SU-DHL-6 (cell line): ENCODE measurements at regions not wholly inside any gene's neighbourhood (a gene's known extent, or its start where the extent isn't known, plus 50 kb on each side); places are given as distances from the start of the nearest gene placed in this dataset.

ENCODE experiments used
- H2AFZ ChIP-seq: fragments of 200-600 bp; sonication (generic); 2 replicates; pipeline ENCODE4 v1.6.1; 2014; ENCODE audit warnings: low read depth, mild to moderate bottlenecking, moderate library complexity, mixed read lengths, antibody characterized with exemption, low read length; ENCODE audit not compliant: severe bottlenecking
- H3F3A ChIP-seq: fragments of 200-600 bp; shearing (Covaris generic); 2 replicates; pipeline ENCODE4 v1.6.0; 2016; ENCODE audit warnings: antibody characterized with exemption, mild to moderate bottlenecking; ENCODE audit not compliant: insufficient read depth
- H3K27ac ChIP-seq: fragments of 200-600 bp; sonication (generic); 2 replicates; pipeline ENCODE4 v1.5.1; 2016; ENCODE audit warnings: low read depth, mild to moderate bottlenecking, low read length, moderate library complexity, mixed read lengths
- H3K27me3 ChIP-seq: fragments of 200-600 bp; sonication (generic), shearing (Covaris generic); 2 replicates; pipeline ENCODE4 v1.6.0; 2014; ENCODE audit warnings: mild to moderate bottlenecking, low read length
- H3K36me3 ChIP-seq: fragments of 200-600 bp; sonication (generic); 2 replicates; pipeline ENCODE4 v1.6.1; 2014; ENCODE audit warnings: mild to moderate bottlenecking, low read length, mixed read lengths
- H3K4me2 ChIP-seq: fragments of 300-600, 200-600 bp; shearing (Covaris generic), sonication (generic); 2 replicates; pipeline ENCODE4 v1.6.0; 2014; ENCODE audit warnings: low read length, low read depth, mild to moderate bottlenecking; ENCODE audit not compliant: poor library complexity, severe bottlenecking
- H3K4me3 ChIP-seq: fragments of 200-600 bp; sonication (generic); 2 replicates; pipeline ENCODE4 v1.5.1; 2014; ENCODE audit warnings: antibody characterized with exemption, low read length, mild to moderate bottlenecking, mixed read lengths; ENCODE audit not compliant: insufficient read depth, poor library complexity, severe bottlenecking
- H3K79me2 ChIP-seq: fragments of 200-600 bp; sonication (generic); 2 replicates; pipeline ENCODE4 v1.6.1; 2014; ENCODE audit warnings: mild to moderate bottlenecking, low read length, moderate library complexity; ENCODE audit not compliant: insufficient read depth
- H3K9ac ChIP-seq: fragments of 200-600 bp; sonication (generic); 2 replicates; pipeline ENCODE4 v1.7.0; 2014; ENCODE audit warnings: mild to moderate bottlenecking, low read length
- H3K9me2 ChIP-seq: fragments of 200-600 bp; sonication (generic); replicated peaks from 2 replicates; pipeline ENCODE4 v1.6.1; 2014; ENCODE audit warnings: low read length; ENCODE audit not compliant: insufficient read depth
- H3K9me3 ChIP-seq: fragments of 200-600 bp; sonication (generic); 2 replicates; pipeline ENCODE4 v1.6.1; 2014; ENCODE audit warnings: low read length, mixed read lengths; ENCODE audit not compliant: insufficient read depth
- H4K20me1 ChIP-seq: fragments of 200-600 bp; sonication (generic); 2 replicates; pipeline ENCODE4 v1.6.1; 2014; ENCODE audit warnings: low read depth, mild to moderate bottlenecking, antibody characterized with exemption, low read length, moderate library complexity, mixed read lengths
- EZH2phosphoT487 ChIP-seq: fragments of 200-600 bp; sonication (generic), shearing (Covaris generic); conservative IDR thresholded peaks from 2 replicates; pipeline ENCODE4 v1.6.1; 2018; ENCODE audit warnings: mild to moderate bottlenecking, antibody characterized with exemption, low read length, moderate library complexity, mixed read lengths
- TF ChIP-seq, protein P1 (sequence below): fragments of 200-600 bp; sonication (generic); IDR thresholded peaks from one replicate; pipeline ENCODE4 v1.5.1; 2017; ENCODE audit warnings: antibody characterized with exemption, mild to moderate bottlenecking, low read length, moderate library complexity; ENCODE audit not compliant: insufficient read depth, poor library complexity, severe bottlenecking

GRCh38 chr7:24039991-24040624, 243.9 kb upstream of the NPY start:
- H3F3A ChIP-seq, result no peaks in the 10 kb centered on the region
- H3K9me3 ChIP-seq, result no peaks in the 10 kb centered on the region
- H4K20me1 ChIP-seq, result no peaks in the 10 kb centered on the region
- H3K27ac ChIP-seq, result no peak overlapping the region
- no peaks in the 10 kb centered on the region for H3K36me3 ChIP-seq
- no peak overlapping the region for H2AFZ ChIP-seq
- no peaks in the 10 kb centered on the region for H3K27me3 ChIP-seq
- no peak overlapping the region for H3K4me3 ChIP-seq
- TF ChIP-seq, protein P1, sequence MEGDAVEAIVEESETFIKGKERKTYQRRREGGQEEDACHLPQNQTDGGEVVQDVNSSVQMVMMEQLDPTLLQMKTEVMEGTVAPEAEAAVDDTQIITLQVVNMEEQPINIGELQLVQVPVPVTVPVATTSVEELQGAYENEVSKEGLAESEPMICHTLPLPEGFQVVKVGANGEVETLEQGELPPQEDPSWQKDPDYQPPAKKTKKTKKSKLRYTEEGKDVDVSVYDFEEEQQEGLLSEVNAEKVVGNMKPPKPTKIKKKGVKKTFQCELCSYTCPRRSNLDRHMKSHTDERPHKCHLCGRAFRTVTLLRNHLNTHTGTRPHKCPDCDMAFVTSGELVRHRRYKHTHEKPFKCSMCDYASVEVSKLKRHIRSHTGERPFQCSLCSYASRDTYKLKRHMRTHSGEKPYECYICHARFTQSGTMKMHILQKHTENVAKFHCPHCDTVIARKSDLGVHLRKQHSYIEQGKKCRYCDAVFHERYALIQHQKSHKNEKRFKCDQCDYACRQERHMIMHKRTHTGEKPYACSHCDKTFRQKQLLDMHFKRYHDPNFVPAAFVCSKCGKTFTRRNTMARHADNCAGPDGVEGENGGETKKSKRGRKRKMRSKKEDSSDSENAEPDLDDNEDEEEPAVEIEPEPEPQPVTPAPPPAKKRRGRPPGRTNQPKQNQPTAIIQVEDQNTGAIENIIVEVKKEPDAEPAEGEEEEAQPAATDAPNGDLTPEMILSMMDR, result no peak
- no peak for TF ChIP-seq EZH2phosphoT487
- H3K79me2 ChIP-seq, result no peaks in the 10 kb centered on the region
- no peaks in the 10 kb centered on the region for H3K9me2 ChIP-seq
- H3K4me2 ChIP-seq, result no peak overlapping the region
- H3K9ac ChIP-seq, result no peak overlapping the region

GRCh38 chr7:24042028-24042427, 242.0 kb upstream of the NPY start:
- Histone ChIP-seq H3K27ac (no peak overlapping the region), H3K9me3 (no peaks in the 10 kb centered on the region), H3K4me2 (no peak overlapping the region), H3K36me3 (no peaks in the 10 kb centered on the region), H3K4me3 (no peak overlapping the region), H3K79me2 (no peaks in the 10 kb centered on the region), H3K9ac (no peak overlapping the region), H3K9me2 (no peaks in the 10 kb centered on the region), H2AFZ (no peak overlapping the region), H3F3A (no peaks in the 10 kb centered on the region), H3K27me3 (no peaks in the 10 kb centered on the region), H4K20me1 (no peaks in the 10 kb centered on the region)
- TF ChIP-seq, protein P1, result no peak
- TF ChIP-seq EZH2phosphoT487, result no peak

DNA sequence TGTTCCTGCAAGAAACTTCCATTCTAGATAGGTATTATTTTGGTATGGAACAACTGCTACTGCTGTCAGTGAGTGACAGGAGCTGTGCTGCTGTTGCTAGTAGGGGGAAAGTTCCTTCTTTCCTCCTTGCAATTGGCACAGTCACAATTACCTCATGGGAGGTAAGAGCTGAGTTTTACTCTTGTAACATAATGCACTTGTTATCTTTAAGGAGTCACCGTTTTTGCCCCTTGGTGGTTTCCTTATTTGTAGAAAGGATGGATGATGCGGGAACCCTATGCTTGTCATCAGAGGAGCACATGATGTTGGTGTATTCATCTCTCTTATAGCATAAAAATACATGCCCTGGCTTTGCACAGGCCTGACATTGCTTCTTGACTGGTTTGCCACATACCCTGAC, 234.7 kb upstream of the NPY start:
- H3K9me2 ChIP-seq, result no peaks in the 10 kb centered on the region
- TF ChIP-seq, protein P1, result no peak
- no peak for TF ChIP-seq EZH2phosphoT487
- H3K79me2 ChIP-seq, result no peaks in the 10 kb centered on the region
- no peaks in the 10 kb centered on the region for H3F3A ChIP-seq
- H3K4me2 ChIP-seq, result no peak overlapping the region
- H3K4me3 ChIP-seq, result no peak overlapping the region
- no peak overlapping the region for H3K9ac ChIP-seq
- H3K27ac ChIP-seq, result no peak overlapping the region
- H3K27me3 ChIP-seq, result no peaks in the 10 kb centered on the region
- no peaks in the 10 kb centered on the region for H4K20me1 ChIP-seq
- no peaks in the 10 kb centered on the region for H3K36me3 ChIP-seq
- H3K9me3 ChIP-seq, result no peaks in the 10 kb centered on the region
- no peak overlapping the region for H2AFZ ChIP-seq
